ENCODE measurements at regions not wholly inside any gene's neighbourhood (a gene's known extent, or its start where the extent isn't known, plus 50 kb on each side); places are given as distances from the start of the nearest gene placed in this dataset.

- no peak for TF ChIP-seq RBM22 (optimal IDR thresholded peaks at IDR 0.05; ENCODE audit: low read length)
- no peak for TF ChIP-seq ZNF512 (CRISPR knock-in tag; IDR thresholded peaks at IDR 0.05)
- TF ChIP-seq CTCF (CRISPR knock-in tag; IDR thresholded peaks at IDR 0.05): no peak
- no peak for TF ChIP-seq HBP1 (CRISPR knock-in tag; IDR thresholded peaks at IDR 0.05; ENCODE audit: low read depth)
- no peak for TF ChIP-seq E2F1 (CRISPR knock-in tag; IDR thresholded peaks at IDR 0.05)
- TF ChIP-seq ZMYM3 (CRISPR knock-in tag; IDR thresholded peaks at IDR 0.05): no peak
- no peak for TF ChIP-seq NCOR1 (IDR thresholded peaks at IDR 0.05; ENCODE audit: borderline replicate concordance, low read length)
Measured at GRCh38 chr6:165900970-165901369, 237.9 kb upstream of the PDE10A start.
